ENCODE measurements at regions not wholly inside any gene's neighbourhood (a gene's known extent, or its start where the extent isn't known, plus 50 kb on each side); places are given as distances from the start of the nearest gene placed in this dataset.

DNA sequence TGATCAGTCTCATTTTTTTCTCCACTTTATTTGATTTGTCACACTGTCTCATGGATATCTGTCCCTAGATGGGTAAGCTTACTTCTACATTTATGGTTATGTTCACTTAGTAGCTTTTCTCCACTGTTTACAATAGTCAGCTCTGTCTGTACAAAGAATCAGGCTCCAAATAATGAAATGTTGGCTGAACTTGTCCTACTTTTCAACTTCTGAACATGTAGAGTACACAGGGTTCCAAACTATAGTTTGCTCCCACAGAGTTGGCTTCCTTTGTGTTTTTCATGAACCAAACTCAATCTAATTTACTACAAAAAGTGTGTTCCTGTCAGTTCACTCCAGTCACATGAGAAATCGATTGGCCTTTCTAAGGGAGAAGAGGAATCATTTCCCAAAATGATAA, 175.0 kb downstream of the CCDC71L start:
- H3K9me3 ChIP-seq (ENCODE audit: insufficient read depth, low read depth, low read length), result no peaks in the 10 kb centered on the region
- no peaks in the 10 kb centered on the region for H3K4me1 ChIP-seq (ENCODE audit: insufficient read depth, low read length)
- no peaks in the 10 kb centered on the region for H3K27me3 ChIP-seq (ENCODE audit: insufficient read depth, low read length)
- H3K9ac ChIP-seq (ENCODE audit: low read depth, low read length), result no peak overlapping the region
- no peak overlapping the region for H3K27ac ChIP-seq (ENCODE audit: low read length)
- no peak overlapping the region for H3K4me3 ChIP-seq (ENCODE audit: low read length)
- H3K36me3 ChIP-seq (ENCODE audit: insufficient read depth, low read depth, low read length), result no peaks in the 10 kb centered on the region

DNA sequence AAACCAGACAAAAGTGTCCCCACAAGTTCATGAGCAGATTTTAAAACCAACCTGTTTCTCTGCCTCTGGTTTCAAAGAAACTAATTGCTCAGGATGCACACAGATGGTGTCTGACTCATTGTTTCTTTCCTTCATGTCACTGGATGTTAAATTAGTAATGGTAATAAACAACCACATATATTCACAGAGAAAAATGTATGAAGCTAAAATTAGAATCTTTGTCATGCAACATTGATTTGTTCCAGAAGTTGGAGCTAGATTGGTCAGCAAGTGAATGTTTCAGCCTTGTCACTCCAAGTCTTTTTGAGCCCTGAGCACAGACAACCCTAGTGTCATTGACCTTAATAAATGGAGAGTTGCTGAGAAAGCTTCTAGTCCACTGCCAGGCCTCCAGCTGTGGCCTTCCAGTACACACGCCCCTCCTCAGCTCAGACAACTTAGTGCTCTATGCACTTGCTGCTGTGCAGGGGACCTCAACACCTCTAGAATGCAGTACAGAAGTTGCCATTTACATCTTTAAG, 175.9 kb downstream of the CCDC71L start:
- no peaks in the 10 kb centered on the region for H3K36me3 ChIP-seq (ENCODE audit: insufficient read depth, low read depth, low read length)
- H3K9me3 ChIP-seq (ENCODE audit: insufficient read depth, low read depth, low read length), result no peaks in the 10 kb centered on the region
- H3K27me3 ChIP-seq (ENCODE audit: insufficient read depth, low read length), result no peaks in the 10 kb centered on the region
- H3K27ac ChIP-seq (ENCODE audit: low read length), result no peak overlapping the region
- H3K4me3 ChIP-seq (ENCODE audit: low read length), result no peak overlapping the region
- H3K9ac ChIP-seq (ENCODE audit: low read depth, low read length), result no peak overlapping the region
- H3K4me1 ChIP-seq (ENCODE audit: insufficient read depth, low read length), result no peaks in the 10 kb centered on the region

DNA sequence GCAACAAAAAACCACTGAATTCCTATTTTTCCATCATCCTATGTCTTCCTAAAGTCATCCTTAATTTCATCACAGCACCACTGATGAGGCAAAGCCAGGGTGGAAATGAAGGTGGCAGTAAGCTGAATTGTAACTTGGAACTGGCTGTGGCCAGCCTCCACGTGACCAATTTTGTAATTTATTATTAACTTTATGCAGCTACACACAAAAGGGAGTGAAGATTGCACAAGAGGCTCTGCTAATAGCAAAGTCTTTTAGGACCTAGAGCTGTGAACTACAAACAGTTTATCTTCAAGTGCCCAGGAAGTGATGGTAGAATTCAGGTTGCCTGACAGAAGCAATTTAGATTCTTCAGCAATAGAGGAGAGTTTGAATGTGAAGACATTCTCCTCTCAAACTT, 176.4 kb downstream of the CCDC71L start:
- Histone ChIP-seq H3K4me3 (ENCODE audit: low read length) (no peak overlapping the region), H3K4me1 (ENCODE audit: insufficient read depth, low read length) (no peaks in the 10 kb centered on the region), H3K36me3 (ENCODE audit: insufficient read depth, low read depth, low read length) (no peaks in the 10 kb centered on the region), H3K9me3 (ENCODE audit: insufficient read depth, low read depth, low read length) (no peaks in the 10 kb centered on the region), H3K27ac (ENCODE audit: low read length) (no peak overlapping the region), H3K9ac (ENCODE audit: low read depth, low read length) (no peak overlapping the region), H3K27me3 (ENCODE audit: insufficient read depth, low read length) (no peaks in the 10 kb centered on the region)

- no peaks in the 10 kb centered on the region for H3K27me3 ChIP-seq (ENCODE audit: insufficient read depth, low read length)
- no peaks in the 10 kb centered on the region for H3K4me1 ChIP-seq (ENCODE audit: insufficient read depth, low read length)
- no peak overlapping the region for H3K4me3 ChIP-seq (ENCODE audit: low read length)
- H3K27ac ChIP-seq (ENCODE audit: low read length), result no peak overlapping the region
- no peaks in the 10 kb centered on the region for H3K36me3 ChIP-seq (ENCODE audit: insufficient read depth, low read depth, low read length)
- no peaks in the 10 kb centered on the region for H3K9me3 ChIP-seq (ENCODE audit: insufficient read depth, low read depth, low read length)
- no peak overlapping the region for H3K9ac ChIP-seq (ENCODE audit: low read depth, low read length)
Measured at GRCh38 chr7:106482091-106482490, 178.9 kb downstream of the CCDC71L start.

GRCh38 chr7:106480616-106481031, 180.3 kb downstream of the CCDC71L start:
- Histone ChIP-seq H3K27me3 (ENCODE audit: insufficient read depth, low read length) (no peaks in the 10 kb centered on the region), H3K4me3 (ENCODE audit: low read length) (no peak overlapping the region), H3K4me1 (ENCODE audit: insufficient read depth, low read length) (no peaks in the 10 kb centered on the region), H3K27ac (ENCODE audit: low read length) (no peak overlapping the region), H3K9ac (ENCODE audit: low read depth, low read length) (no peak overlapping the region), H3K9me3 (ENCODE audit: insufficient read depth, low read depth, low read length) (no peaks in the 10 kb centered on the region), H3K36me3 (ENCODE audit: insufficient read depth, low read depth, low read length) (no peaks in the 10 kb centered on the region)

DNA sequence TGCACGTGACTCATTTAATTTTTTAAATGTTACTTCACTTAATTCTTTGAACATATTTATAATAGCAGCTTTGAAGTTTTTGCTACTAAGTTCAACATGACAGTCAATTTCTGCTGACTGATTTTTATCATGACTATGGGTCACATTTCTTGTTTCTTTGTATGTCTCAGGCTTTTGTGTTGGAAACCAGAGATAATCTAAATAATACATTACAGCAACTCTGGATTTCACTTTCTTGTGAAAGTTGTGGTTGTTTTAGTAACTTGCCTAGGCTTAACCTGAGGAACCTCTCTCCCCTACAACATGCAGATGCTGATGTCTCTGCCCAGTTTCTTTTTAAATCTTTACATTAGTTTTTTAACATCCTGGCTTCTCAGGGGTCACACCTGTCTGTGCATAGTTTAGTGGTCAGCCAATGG, 180.8 kb downstream of the CCDC71L start:
- no peaks in the 10 kb centered on the region for H3K36me3 ChIP-seq (ENCODE audit: insufficient read depth, low read depth, low read length)
- H3K9ac ChIP-seq (ENCODE audit: low read depth, low read length), result no peak overlapping the region
- H3K27ac ChIP-seq (ENCODE audit: low read length), result no peak overlapping the region
- H3K27me3 ChIP-seq (ENCODE audit: insufficient read depth, low read length), result no peaks in the 10 kb centered on the region
- no peaks in the 10 kb centered on the region for H3K4me1 ChIP-seq (ENCODE audit: insufficient read depth, low read length)
- H3K9me3 ChIP-seq (ENCODE audit: insufficient read depth, low read depth, low read length), result no peaks in the 10 kb centered on the region
- no peak overlapping the region for H3K4me3 ChIP-seq (ENCODE audit: low read length)

DNA sequence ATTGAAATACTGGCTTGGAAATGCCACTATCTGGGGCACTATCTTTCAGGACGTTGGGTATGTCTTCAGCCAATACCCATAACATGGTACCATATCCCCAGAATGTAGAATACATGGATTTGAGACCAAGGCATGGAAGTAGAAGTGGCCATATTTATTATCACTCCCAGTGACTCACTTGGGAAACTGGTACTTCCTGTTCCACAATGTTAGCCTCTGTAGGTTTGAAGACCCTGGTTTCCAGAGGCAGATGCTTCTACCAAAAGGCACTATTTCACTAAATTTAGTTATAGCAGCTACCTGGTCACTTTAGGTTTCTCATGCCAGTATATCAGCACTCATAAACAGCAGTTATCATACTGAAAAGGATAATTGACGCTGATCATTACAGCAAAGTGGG, 184.2 kb downstream of the CCDC71L start:
- Histone ChIP-seq H3K27me3 (ENCODE audit: insufficient read depth, low read length) (no peaks in the 10 kb centered on the region), H3K9ac (ENCODE audit: low read depth, low read length) (no peak overlapping the region), H3K27ac (ENCODE audit: low read length) (no peak overlapping the region)

GRCh38 chr7:106472741-106473140, 188.0 kb upstream of the NAMPT start:
- H3K9ac ChIP-seq (ENCODE audit: low read depth, low read length), result no peak overlapping the region
- H3K9me3 ChIP-seq (ENCODE audit: insufficient read depth, low read depth, low read length), result no peaks in the 10 kb centered on the region
- H3K27me3 ChIP-seq (ENCODE audit: insufficient read depth, low read length), result no peaks in the 10 kb centered on the region
- no peak overlapping the region for H3K4me3 ChIP-seq (ENCODE audit: low read length)
- H3K36me3 ChIP-seq (ENCODE audit: insufficient read depth, low read depth, low read length), result no peaks in the 10 kb centered on the region
- H3K4me1 ChIP-seq (ENCODE audit: insufficient read depth, low read length), result no peaks in the 10 kb centered on the region
- no peak overlapping the region for H3K27ac ChIP-seq (ENCODE audit: low read length)

More for the DNA sequence above, 184.2 kb downstream of the CCDC71L start:
- no peaks in the 10 kb centered on the region for H3K36me3 ChIP-seq (ENCODE audit: insufficient read depth, low read depth, low read length)
- H3K4me1 ChIP-seq (ENCODE audit: insufficient read depth, low read length), result no peaks in the 10 kb centered on the region
- H3K9me3 ChIP-seq (ENCODE audit: insufficient read depth, low read depth, low read length), result no peaks in the 10 kb centered on the region
- no peak overlapping the region for H3K4me3 ChIP-seq (ENCODE audit: low read length)

DNA sequence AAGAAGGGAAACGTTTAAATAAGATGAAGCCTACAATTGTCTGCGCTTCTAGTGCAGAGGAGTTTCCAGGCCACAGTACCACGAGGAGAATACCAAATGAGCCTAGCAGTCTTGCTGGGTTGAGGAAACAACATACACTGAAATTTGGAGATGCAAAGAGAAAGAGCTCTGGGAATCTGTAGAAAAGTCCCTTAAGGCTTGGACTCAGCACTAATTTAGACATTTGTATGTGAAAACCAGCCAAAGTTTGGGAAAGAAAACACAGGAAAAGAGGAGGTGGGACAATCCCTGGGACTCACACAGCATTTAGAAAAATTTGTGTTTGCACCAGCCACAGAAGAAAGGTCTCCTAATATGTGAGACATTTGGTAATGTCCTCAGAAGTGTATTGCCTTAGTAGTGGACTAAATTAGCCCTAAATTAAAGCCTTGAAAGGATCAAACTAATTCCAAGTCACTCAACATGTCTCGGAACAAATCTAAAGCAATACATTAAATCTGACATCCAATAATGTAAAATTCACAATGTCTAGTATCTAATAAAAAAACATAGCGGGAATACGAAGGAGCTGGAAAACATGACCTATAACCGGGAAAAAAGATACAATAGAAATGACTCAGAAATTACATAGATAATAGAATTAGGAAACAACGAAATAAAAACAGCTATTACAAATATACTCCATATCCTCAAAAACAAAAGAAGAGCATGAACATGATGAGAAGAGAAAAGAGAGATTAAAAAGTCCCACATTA, 187.1 kb upstream of the NAMPT start:
- Histone ChIP-seq H3K4me3 (ENCODE audit: low read length) (no peak overlapping the region), H3K27me3 (ENCODE audit: insufficient read depth, low read length) (no peaks in the 10 kb centered on the region), H3K36me3 (ENCODE audit: insufficient read depth, low read depth, low read length) (no peaks in the 10 kb centered on the region)

DNA sequence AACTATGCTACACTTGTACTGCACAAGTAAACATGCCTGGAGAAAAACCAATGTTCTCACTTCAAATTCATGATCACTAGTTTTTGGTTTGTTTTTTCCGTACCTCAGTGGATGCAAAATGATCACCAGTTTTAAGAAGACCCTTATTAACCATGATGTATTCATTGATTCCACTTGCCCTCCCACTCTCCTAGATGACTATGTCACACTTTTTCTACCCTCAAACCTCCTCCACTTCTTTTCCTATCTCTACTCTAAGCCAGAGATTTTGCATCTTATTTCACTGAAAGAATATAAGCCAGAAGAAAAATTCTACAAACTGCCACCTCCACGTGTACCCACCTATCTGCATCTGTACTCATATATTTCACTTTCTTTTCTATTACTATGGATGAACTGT, 186.2 kb upstream of the NAMPT start:
- Histone ChIP-seq H3K27me3 (ENCODE audit: insufficient read depth, low read length) (no peaks in the 10 kb centered on the region), H3K27ac (ENCODE audit: low read length) (no peak overlapping the region), H3K36me3 (ENCODE audit: insufficient read depth, low read depth, low read length) (no peaks in the 10 kb centered on the region), H3K9me3 (ENCODE audit: insufficient read depth, low read depth, low read length) (no peaks in the 10 kb centered on the region), H3K4me1 (ENCODE audit: insufficient read depth, low read length) (no peaks in the 10 kb centered on the region; the same call in 1 of the 2 replicates), H3K9ac (ENCODE audit: low read depth, low read length) (no peak overlapping the region), H3K4me3 (ENCODE audit: low read length) (no peak overlapping the region)

More for the DNA sequence above, 187.1 kb upstream of the NAMPT start:
- H3K4me1 ChIP-seq (ENCODE audit: insufficient read depth, low read length), result no peaks in the 10 kb centered on the region
- H3K9ac ChIP-seq (ENCODE audit: low read depth, low read length), result no peak overlapping the region
- no peaks in the 10 kb centered on the region for H3K9me3 ChIP-seq (ENCODE audit: insufficient read depth, low read depth, low read length)
- no peak overlapping the region for H3K27ac ChIP-seq (ENCODE audit: low read length)

DNA sequence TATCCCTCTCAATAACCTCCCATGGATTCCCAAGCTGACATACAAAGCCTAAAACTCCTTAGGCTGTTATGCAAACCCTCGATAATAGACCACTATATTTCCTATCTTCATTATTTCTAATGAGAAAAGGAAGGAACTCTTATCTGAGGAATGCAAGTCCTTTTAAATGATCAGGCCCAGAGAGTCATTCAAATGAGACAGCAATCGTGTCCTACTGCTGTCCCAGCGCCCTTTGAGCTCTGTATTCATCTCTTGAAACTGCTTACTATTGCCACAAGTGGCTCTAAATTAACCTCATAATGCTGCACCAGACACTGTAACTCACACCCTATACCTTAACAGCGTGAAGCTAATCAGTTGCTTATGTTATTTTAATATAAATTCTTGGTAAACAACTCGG, 182.1 kb upstream of the NAMPT start:
- Histone ChIP-seq H3K36me3 (ENCODE audit: insufficient read depth, low read depth, low read length) (no peaks in the 10 kb centered on the region), H3K27ac (ENCODE audit: low read length) (no peak overlapping the region), H3K4me3 (ENCODE audit: low read length) (no peak overlapping the region), H3K4me1 (ENCODE audit: insufficient read depth, low read length) (peaks cover 11% of the 10 kb centered on the region; the same call in 1 of the 2 replicates), H3K27me3 (ENCODE audit: insufficient read depth, low read length) (no peaks in the 10 kb centered on the region), H3K9ac (ENCODE audit: low read depth, low read length) (no peak overlapping the region), H3K9me3 (ENCODE audit: insufficient read depth, low read depth, low read length) (no peaks in the 10 kb centered on the region)

GRCh38 chr7:106465704-106466468, 181.1 kb upstream of the NAMPT start:
- Histone ChIP-seq H3K36me3 (ENCODE audit: insufficient read depth, low read depth, low read length) (no peaks in the 10 kb centered on the region), H3K9me3 (ENCODE audit: insufficient read depth, low read depth, low read length) (no peaks in the 10 kb centered on the region), H3K9ac (ENCODE audit: low read depth, low read length) (no peak overlapping the region), H3K4me1 (ENCODE audit: insufficient read depth, low read length) (peaks cover 11% of the 10 kb centered on the region), H3K4me3 (ENCODE audit: low read length) (no peak overlapping the region), H3K27ac (ENCODE audit: low read length) (no peak overlapping the region), H3K27me3 (ENCODE audit: insufficient read depth, low read length) (no peaks in the 10 kb centered on the region)

Data from iPS-20b (cell line).